Muscle layer of colon (tissue), 2 donors: ENCODE measurements at regions not wholly inside any gene's neighbourhood (a gene's known extent, or its start where the extent isn't known, plus 50 kb on each side); places are given as distances from the start of the nearest gene placed in this dataset.
"Not testable (repeated sequence)": the region's sequence is repeated elsewhere in the genome, so short reads cannot be mapped to it uniquely, and the experiment has no call there.

Experiments
- H3K27ac ChIP-seq: one replicate; pipeline ENCODE4 v1.7.0; 2013; ENCODE audit warnings: low read depth, mild to moderate bottlenecking, low read length, moderate library complexity
- H3K27me3 ChIP-seq, 2 donors: one replicate each; pipeline ENCODE4 v1.7.0; 2013; ENCODE audit warnings: low read length in 2 of 2, mild to moderate bottlenecking in 2 of 2; ENCODE audit not compliant: insufficient read depth in 2 of 2, control insufficient read depth in 1 of 2
- H3K36me3 ChIP-seq: one replicate; pipeline ENCODE4 v1.7.0; 2013; ENCODE audit warnings: mild to moderate bottlenecking, low read length; ENCODE audit not compliant: insufficient read depth
- H3K4me1 ChIP-seq: one replicate; pipeline ENCODE4 v1.7.0; 2013; ENCODE audit warnings: mild to moderate bottlenecking, low read length; ENCODE audit not compliant: insufficient read depth
- H3K4me3 ChIP-seq, 2 donors: one replicate each; pipeline ENCODE4 v1.7.0; 2013; ENCODE audit warnings: low read length in 2 of 2, low read depth in 1 of 2, mild to moderate bottlenecking in 1 of 2, moderate library complexity in 1 of 2
- H3K9ac ChIP-seq: one replicate; pipeline ENCODE4 v1.7.0; 2013; ENCODE audit warnings: low read length
- H3K9me3 ChIP-seq: one replicate; pipeline ENCODE4 v1.7.0; 2013; ENCODE audit warnings: mild to moderate bottlenecking, low read length
- donor health status: abdominal sarcoma.
- donor health status: Adenocarcinoma of cecum.

GRCh38 chr7:359226-359765, 69.3 kb downstream of the FOXL3 start:
- Histone ChIP-seq H3K4me3 (no peak overlapping the region), H3K4me1 (no peaks in the 10 kb centered on the region), H3K36me3 (no peaks in the 10 kb centered on the region), H3K27me3 (peaks cover 0 to 19% of the 10 kb centered on the region in 2 donors), H3K9me3 (no peaks in the 10 kb centered on the region), H3K9ac (no peak overlapping the region), H3K27ac (no peak overlapping the region)

GRCh38 chr7:359766-360361, 69.9 kb downstream of the FOXL3 start:
- H3K27ac ChIP-seq = no peak overlapping the region
- H3K4me1 ChIP-seq = no peaks in the 10 kb centered on the region
- no peak overlapping the region for H3K4me3 ChIP-seq
- H3K27me3 ChIP-seq = peaks cover 0 to 19% of the 10 kb centered on the region in 2 donors
- no peaks in the 10 kb centered on the region for H3K9me3 ChIP-seq
- H3K36me3 ChIP-seq = no peaks in the 10 kb centered on the region
- H3K9ac ChIP-seq = no peak overlapping the region

- peaks cover 0 to 19% of the 10 kb centered on the region in 2 donors for H3K27me3 ChIP-seq
- no peaks in the 10 kb centered on the region for H3K4me1 ChIP-seq
- H3K27ac ChIP-seq = no peak overlapping the region
- H3K9ac ChIP-seq = no peak overlapping the region
- no peak overlapping the region for H3K4me3 ChIP-seq
- H3K36me3 ChIP-seq = no peaks in the 10 kb centered on the region
- H3K9me3 ChIP-seq = no peaks in the 10 kb centered on the region
Measured at GRCh38 chr7:360454-361100, 70.6 kb downstream of the FOXL3 start.

- not testable (repeated sequence) for H3K36me3 ChIP-seq, H3K4me3 ChIP-seq, H3K27ac ChIP-seq, H3K9ac ChIP-seq, H3K9me3 ChIP-seq, H3K4me1 ChIP-seq
- peaks cover 0 to 19% of the 10 kb centered on the region in 2 donors for H3K27me3 ChIP-seq
Measured at GRCh38 chr7:361182-361581, 71.2 kb downstream of the FOXL3 start.

- H3K27me3 ChIP-seq = peaks cover 0 to 19% of the 10 kb centered on the region in 2 donors
- H3K9ac ChIP-seq = no peak overlapping the region
- H3K27ac ChIP-seq = no peak overlapping the region
- no peaks in the 10 kb centered on the region for H3K4me1 ChIP-seq
- H3K36me3 ChIP-seq = no peaks in the 10 kb centered on the region
- H3K4me3 ChIP-seq = peak overlapping the region in 1 of 2 donors; percentile 17
- H3K9me3 ChIP-seq = no peaks in the 10 kb centered on the region
Measured at GRCh38 chr7:361680-362401, 71.9 kb downstream of the FOXL3 start.

GRCh38 chr7:362402-363096, 72.6 kb downstream of the FOXL3 start:
- H3K27me3 ChIP-seq = peaks cover 0 to 19% of the 10 kb centered on the region in 2 donors
- H3K4me1 ChIP-seq = no peaks in the 10 kb centered on the region
- H3K4me3 ChIP-seq = peak overlapping the region in 1 of 2 donors; percentile 17
- H3K36me3 ChIP-seq = no peaks in the 10 kb centered on the region
- H3K27ac ChIP-seq = no peak overlapping the region
- H3K9me3 ChIP-seq = no peaks in the 10 kb centered on the region
- H3K9ac ChIP-seq = no peak overlapping the region

GRCh38 chr7:363626-364025, 73.7 kb downstream of the FOXL3 start:
- Histone ChIP-seq H3K4me1 (no peaks in the 10 kb centered on the region), H3K27ac (no peak overlapping the region), H3K9ac (no peak overlapping the region), H3K36me3 (no peaks in the 10 kb centered on the region), H3K9me3 (no peaks in the 10 kb centered on the region), H3K27me3 (peaks cover 0 to 19% of the 10 kb centered on the region in 2 donors), H3K4me3 (no peak overlapping the region)

GRCh38 chr7:364536-364935, 74.6 kb downstream of the FOXL3 start:
- H3K4me1 ChIP-seq = no peaks in the 10 kb centered on the region
- H3K4me3 ChIP-seq = no peak overlapping the region
- no peak overlapping the region for H3K27ac ChIP-seq
- no peaks in the 10 kb centered on the region for H3K9me3 ChIP-seq
- peaks cover 0 to 11% of the 10 kb centered on the region in 2 donors for H3K27me3 ChIP-seq
- H3K36me3 ChIP-seq = no peaks in the 10 kb centered on the region
- no peak overlapping the region for H3K9ac ChIP-seq

- Histone ChIP-seq H3K9ac (no peak overlapping the region), H3K4me3 (no peak overlapping the region), H3K27me3 (peaks cover 0 to under 1% of the 10 kb centered on the region in 2 donors), H3K9me3 (no peaks in the 10 kb centered on the region), H3K4me1 (no peaks in the 10 kb centered on the region), H3K27ac (no peak overlapping the region), H3K36me3 (no peaks in the 10 kb centered on the region)
Measured at GRCh38 chr7:365593-365992, 75.6 kb downstream of the FOXL3 start.

- Histone ChIP-seq H3K9ac (no peak overlapping the region), H3K9me3 (no peaks in the 10 kb centered on the region), H3K27me3 (no peaks in the 10 kb centered on the region), H3K4me1 (no peaks in the 10 kb centered on the region), H3K27ac (no peak overlapping the region), H3K36me3 (no peaks in the 10 kb centered on the region), H3K4me3 (no peak overlapping the region)
Measured at GRCh38 chr7:366161-366803, 76.3 kb downstream of the FOXL3 start.
